ENCODE measurements at regions not wholly inside any gene's neighbourhood (a gene's known extent, or its start where the extent isn't known, plus 50 kb on each side); places are given as distances from the start of the nearest gene placed in this dataset.
"Not testable (repeated sequence)": the region's sequence is repeated elsewhere in the genome, so short reads cannot be mapped to it uniquely, and the experiment has no call there.

- TF ChIP-seq, protein P1, sequence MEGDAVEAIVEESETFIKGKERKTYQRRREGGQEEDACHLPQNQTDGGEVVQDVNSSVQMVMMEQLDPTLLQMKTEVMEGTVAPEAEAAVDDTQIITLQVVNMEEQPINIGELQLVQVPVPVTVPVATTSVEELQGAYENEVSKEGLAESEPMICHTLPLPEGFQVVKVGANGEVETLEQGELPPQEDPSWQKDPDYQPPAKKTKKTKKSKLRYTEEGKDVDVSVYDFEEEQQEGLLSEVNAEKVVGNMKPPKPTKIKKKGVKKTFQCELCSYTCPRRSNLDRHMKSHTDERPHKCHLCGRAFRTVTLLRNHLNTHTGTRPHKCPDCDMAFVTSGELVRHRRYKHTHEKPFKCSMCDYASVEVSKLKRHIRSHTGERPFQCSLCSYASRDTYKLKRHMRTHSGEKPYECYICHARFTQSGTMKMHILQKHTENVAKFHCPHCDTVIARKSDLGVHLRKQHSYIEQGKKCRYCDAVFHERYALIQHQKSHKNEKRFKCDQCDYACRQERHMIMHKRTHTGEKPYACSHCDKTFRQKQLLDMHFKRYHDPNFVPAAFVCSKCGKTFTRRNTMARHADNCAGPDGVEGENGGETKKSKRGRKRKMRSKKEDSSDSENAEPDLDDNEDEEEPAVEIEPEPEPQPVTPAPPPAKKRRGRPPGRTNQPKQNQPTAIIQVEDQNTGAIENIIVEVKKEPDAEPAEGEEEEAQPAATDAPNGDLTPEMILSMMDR (IDR thresholded peaks at IDR 0.05): not testable (repeated sequence)
- TF ChIP-seq EZH2phosphoT487, EZH2 (IDR thresholded peaks at IDR 0.05): not testable (repeated sequence)
These were observed 2881.5 kb downstream of the RPIA start for GRCh38 chr2:91573018-91573417.

Data from neural progenitor cell (in vitro differentiated cells).